ENCODE measurements at regions not wholly inside any gene's neighbourhood (a gene's known extent, or its start where the extent isn't known, plus 50 kb on each side); places are given as distances from the start of the nearest gene placed in this dataset.

GRCh38 chr4:82268826-82269193 lies 105.0 kb downstream of the HNRNPD start:
- no peak overlapping the region for H3K4me3 ChIP-seq (ENCODE audit: control extremely low read depth in 1 of 5, extremely low read depth in 1 of 5, insufficient read depth in 1 of 5, low read depth in 2 of 5, low read length in 4 of 5)
- POLR2A ChIA-PET = interaction anchor here (0.7 to 1.6 kb wide), 2 partner anchors 16 to 507 kb away, joined by 4 read pairs; no protein-coding TSS in a partner anchor
- no peak overlapping the region for H3K27ac Mint-ChIP-seq

More at GRCh38 chr4:82268826-82269193, 105.0 kb downstream of the HNRNPD start:
- Histone ChIP-seq H3K79me2 (ENCODE audit: control insufficient read depth, insufficient read depth, low read length) (no peaks in the 10 kb centered on the region), H3K4me2 (replicated peaks; ENCODE audit: low read depth, low read length, poor library complexity, severe bottlenecking) (no peak overlapping the region), H3K4me1 (ENCODE audit: control insufficient read depth in 2 of 2, insufficient read depth in 2 of 2, low read length in 2 of 2) (peaks cover 29 to 34% of the 10 kb centered on the region in 2 donors), H3K36me3 (replicated peaks in 1 of 2; ENCODE audit: control extremely low read depth in 1 of 2, control insufficient read depth in 1 of 2, extremely low read depth in 1 of 2, insufficient read depth in 2 of 2, low read length in 1 of 2) (no peaks in the 10 kb centered on the region), H3K27ac (ENCODE audit: low read length in 2 of 2) (no peak overlapping the region), H4K20me1 (ENCODE audit: control insufficient read depth, insufficient read depth, low read length, poor library complexity, severe bottlenecking) (no peaks in the 10 kb centered on the region), H3K9ac (ENCODE audit: low read length) (no peak overlapping the region), H3K9me3 (ENCODE audit: control extremely low read depth in 1 of 3, control insufficient read depth in 2 of 3, insufficient read depth in 1 of 3, low read length in 2 of 3) (peaks cover 0 to 2% (median 2%) of the 10 kb centered on the region in 3 donors), H3K27me3 (replicated peaks in 1 of 4; ENCODE audit: control extremely low read depth in 1 of 4, control insufficient read depth in 3 of 4, insufficient read depth in 4 of 4, low read length in 3 of 4) (no peaks in the 10 kb centered on the region), H2AFZ (ENCODE audit: insufficient read depth, low read depth, low read length, poor library complexity, severe bottlenecking) (no peak overlapping the region)
- Mint-ChIP-seq H3K27me3 (peaks cover 4% of the 10 kb centered on the region), H3K9me3 (ENCODE audit: insufficient read depth) (no peaks in the 10 kb centered on the region), H3K4me3 (no peak overlapping the region), H3K4me1 (peaks cover 40% of the 10 kb centered on the region)
- intact Hi-C loops (cut with micrococcal nuclease) = loop anchor here (1.0 to 5.0 kb wide), 4 partner anchors 67 to 863 kb away; no protein-coding TSS in a partner anchor
- WGBS (ENCODE audit: insufficient coverage) = 44% methylated on average over 2 of the region's 3 CpGs
- TF ChIP-seq EZH2 (IDR thresholded peaks at IDR 0.05; ENCODE audit: borderline replicate concordance, insufficient read depth, low read depth, low read length, poor library complexity, severe bottlenecking) = no peak
- TF ChIP-seq CTCF (IDR thresholded peaks at IDR 0.05) = peak; percentile 48
- CTCF ChIA-PET = interaction anchor here (0.6 to 4.6 kb wide), 32 partner anchors 10 to 864 kb away, joined by 3 to 31 read pairs (median 4); no protein-coding TSS in a partner anchor
- DNase-seq (no peak), ATAC-seq (ENCODE audit: low read depth) (no peak)
